ENCODE measurements at regions not wholly inside any gene's neighbourhood (a gene's known extent, or its start where the extent isn't known, plus 50 kb on each side); places are given as distances from the start of the nearest gene placed in this dataset.

DNA sequence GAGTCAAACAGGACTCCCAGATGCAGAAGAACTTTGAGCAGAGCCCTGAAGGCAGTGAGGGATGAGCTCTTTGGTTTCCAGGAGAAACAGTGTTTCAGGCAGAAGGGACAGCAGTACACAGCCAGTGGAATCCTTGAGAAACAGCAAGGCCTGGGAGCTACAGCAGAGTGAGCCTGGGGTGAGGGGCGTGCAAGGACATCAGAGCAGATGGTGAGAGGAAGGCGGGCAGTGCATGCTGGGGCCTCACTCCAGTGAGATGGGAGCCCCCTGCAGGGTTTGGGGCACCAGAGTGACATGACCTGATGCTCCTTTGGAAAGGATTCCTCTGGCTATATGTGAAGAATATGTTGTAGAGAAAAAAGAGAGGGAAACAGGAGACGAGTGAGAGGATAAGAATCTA is 98.1 kb upstream of the EGFL6 start (continued):
- TF ChIP-seq, protein P1, sequence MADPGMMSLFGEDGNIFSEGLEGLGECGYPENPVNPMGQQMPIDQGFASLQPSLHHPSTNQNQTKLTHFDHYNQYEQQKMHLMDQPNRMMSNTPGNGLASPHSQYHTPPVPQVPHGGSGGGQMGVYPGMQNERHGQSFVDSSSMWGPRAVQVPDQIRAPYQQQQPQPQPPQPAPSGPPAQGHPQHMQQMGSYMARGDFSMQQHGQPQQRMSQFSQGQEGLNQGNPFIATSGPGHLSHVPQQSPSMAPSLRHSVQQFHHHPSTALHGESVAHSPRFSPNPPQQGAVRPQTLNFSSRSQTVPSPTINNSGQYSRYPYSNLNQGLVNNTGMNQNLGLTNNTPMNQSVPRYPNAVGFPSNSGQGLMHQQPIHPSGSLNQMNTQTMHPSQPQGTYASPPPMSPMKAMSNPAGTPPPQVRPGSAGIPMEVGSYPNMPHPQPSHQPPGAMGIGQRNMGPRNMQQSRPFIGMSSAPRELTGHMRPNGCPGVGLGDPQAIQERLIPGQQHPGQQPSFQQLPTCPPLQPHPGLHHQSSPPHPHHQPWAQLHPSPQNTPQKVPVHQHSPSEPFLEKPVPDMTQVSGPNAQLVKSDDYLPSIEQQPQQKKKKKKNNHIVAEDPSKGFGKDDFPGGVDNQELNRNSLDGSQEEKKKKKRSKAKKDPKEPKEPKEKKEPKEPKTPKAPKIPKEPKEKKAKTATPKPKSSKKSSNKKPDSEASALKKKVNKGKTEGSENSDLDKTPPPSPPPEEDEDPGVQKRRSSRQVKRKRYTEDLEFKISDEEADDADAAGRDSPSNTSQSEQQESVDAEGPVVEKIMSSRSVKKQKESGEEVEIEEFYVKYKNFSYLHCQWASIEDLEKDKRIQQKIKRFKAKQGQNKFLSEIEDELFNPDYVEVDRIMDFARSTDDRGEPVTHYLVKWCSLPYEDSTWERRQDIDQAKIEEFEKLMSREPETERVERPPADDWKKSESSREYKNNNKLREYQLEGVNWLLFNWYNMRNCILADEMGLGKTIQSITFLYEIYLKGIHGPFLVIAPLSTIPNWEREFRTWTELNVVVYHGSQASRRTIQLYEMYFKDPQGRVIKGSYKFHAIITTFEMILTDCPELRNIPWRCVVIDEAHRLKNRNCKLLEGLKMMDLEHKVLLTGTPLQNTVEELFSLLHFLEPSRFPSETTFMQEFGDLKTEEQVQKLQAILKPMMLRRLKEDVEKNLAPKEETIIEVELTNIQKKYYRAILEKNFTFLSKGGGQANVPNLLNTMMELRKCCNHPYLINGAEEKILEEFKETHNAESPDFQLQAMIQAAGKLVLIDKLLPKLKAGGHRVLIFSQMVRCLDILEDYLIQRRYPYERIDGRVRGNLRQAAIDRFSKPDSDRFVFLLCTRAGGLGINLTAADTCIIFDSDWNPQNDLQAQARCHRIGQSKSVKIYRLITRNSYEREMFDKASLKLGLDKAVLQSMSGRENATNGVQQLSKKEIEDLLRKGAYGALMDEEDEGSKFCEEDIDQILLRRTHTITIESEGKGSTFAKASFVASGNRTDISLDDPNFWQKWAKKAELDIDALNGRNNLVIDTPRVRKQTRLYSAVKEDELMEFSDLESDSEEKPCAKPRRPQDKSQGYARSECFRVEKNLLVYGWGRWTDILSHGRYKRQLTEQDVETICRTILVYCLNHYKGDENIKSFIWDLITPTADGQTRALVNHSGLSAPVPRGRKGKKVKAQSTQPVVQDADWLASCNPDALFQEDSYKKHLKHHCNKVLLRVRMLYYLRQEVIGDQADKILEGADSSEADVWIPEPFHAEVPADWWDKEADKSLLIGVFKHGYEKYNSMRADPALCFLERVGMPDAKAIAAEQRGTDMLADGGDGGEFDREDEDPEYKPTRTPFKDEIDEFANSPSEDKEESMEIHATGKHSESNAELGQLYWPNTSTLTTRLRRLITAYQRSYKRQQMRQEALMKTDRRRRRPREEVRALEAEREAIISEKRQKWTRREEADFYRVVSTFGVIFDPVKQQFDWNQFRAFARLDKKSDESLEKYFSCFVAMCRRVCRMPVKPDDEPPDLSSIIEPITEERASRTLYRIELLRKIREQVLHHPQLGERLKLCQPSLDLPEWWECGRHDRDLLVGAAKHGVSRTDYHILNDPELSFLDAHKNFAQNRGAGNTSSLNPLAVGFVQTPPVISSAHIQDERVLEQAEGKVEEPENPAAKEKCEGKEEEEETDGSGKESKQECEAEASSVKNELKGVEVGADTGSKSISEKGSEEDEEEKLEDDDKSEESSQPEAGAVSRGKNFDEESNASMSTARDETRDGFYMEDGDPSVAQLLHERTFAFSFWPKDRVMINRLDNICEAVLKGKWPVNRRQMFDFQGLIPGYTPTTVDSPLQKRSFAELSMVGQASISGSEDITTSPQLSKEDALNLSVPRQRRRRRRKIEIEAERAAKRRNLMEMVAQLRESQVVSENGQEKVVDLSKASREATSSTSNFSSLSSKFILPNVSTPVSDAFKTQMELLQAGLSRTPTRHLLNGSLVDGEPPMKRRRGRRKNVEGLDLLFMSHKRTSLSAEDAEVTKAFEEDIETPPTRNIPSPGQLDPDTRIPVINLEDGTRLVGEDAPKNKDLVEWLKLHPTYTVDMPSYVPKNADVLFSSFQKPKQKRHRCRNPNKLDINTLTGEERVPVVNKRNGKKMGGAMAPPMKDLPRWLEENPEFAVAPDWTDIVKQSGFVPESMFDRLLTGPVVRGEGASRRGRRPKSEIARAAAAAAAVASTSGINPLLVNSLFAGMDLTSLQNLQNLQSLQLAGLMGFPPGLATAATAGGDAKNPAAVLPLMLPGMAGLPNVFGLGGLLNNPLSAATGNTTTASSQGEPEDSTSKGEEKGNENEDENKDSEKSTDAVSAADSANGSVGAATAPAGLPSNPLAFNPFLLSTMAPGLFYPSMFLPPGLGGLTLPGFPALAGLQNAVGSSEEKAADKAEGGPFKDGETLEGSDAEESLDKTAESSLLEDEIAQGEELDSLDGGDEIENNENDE (IDR thresholded peaks at IDR 0.05; ENCODE audit: insufficient replicate concordance, low read length): no peak
- no peak for TF ChIP-seq TAF7 (optimal IDR thresholded peaks at IDR 0.05; ENCODE audit: borderline replicate concordance, low read depth, low read length)
- no peak for TF ChIP-seq SP1 (IDR thresholded peaks at IDR 0.05; ENCODE audit: low read depth, low read length)
- TF ChIP-seq ASH2L (IDR thresholded peaks at IDR 0.05; ENCODE audit: low read length): no peak
- no peak for TF ChIP-seq KDM5A (IDR thresholded peaks at IDR 0.05; ENCODE audit: low read length)
- no peak for TF ChIP-seq YY1 (IDR thresholded peaks at IDR 0.05; ENCODE audit: low read depth, low read length)
- TF ChIP-seq PHF8 (conservative IDR thresholded peaks at IDR 0.05; ENCODE audit: low read depth, low read length): no peak
- no peak for TF ChIP-seq SUZ12 (IDR thresholded peaks at IDR 0.05; ENCODE audit: low read length)
- no peak for TF ChIP-seq NRF1 (IDR thresholded peaks at IDR 0.05; ENCODE audit: low read depth, low read length)
- no peak for TF ChIP-seq SP2 (IDR thresholded peaks at IDR 0.05; ENCODE audit: low read length)

Data from H1 (cell line).